ENCODE measurements at regions not wholly inside any gene's neighbourhood (a gene's known extent, or its start where the extent isn't known, plus 50 kb on each side); places are given as distances from the start of the nearest gene placed in this dataset.

DNA sequence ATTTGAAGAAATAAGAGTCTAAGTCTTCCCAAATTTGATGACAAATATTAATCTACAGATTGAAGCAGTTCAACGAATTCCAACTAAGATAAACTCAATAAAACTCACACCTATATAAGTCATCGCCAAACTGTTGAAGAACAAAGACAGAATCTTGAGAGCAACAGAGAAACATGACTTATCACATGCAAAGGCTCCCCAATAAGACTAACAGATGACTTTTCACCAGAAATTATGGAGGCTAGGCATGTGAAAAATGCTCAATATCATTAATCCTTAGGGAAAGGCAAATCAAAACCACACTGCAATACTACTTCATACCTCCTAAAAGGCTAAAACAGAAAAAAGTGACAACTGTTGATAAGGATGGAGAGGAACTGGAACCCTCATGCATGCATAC, 517.6 kb upstream of the SUCLG2 start:
- H3K4me1 ChIP-seq: no peaks in the 10 kb centered on the region

DNA sequence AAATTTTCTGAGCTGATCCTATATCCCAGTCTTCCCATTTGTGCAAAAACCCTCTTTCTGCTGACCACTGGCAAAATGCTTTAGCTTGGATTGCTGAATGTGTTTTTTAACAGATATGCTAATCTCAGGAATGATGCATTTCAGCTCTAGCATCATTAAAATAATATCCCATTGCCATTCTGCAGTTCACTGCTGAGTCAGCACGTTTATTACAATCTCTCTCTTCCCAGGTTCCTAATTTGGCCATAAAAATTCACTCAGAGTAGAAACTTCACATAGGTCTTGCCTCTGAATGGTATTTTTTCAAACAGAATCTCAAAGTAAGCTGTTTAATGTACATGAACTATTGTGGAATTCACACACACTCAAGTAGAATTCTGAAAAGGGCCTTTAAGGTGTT, 509.6 kb upstream of the SUCLG2 start:
- Histone ChIP-seq H3K4me2 (no peak overlapping the region), H3K4me3 (no peak overlapping the region), H3K9me3 (no peaks in the 10 kb centered on the region), H3K4me1 (no peaks in the 10 kb centered on the region), H3K27ac (no peak overlapping the region)
- no peak for FAIRE-seq
- ATAC-seq: no peak
- CTCF ChIA-PET: no interaction called here
- DNase-seq (ENCODE audit: low read depth in 1 of 2, low spot score in 1 of 2): no peak
- POLR2A ChIA-PET: no interaction called here
- WGBS (ENCODE audit: missing lambda C conversion rate): 0% methylated on average over 1 of the region's 1 CpG
- TF ChIP-seq NR3C1 (IDR thresholded peaks at IDR 0.05): no peak
- peak; percentile 81 for TF ChIP-seq MAFK (IDR thresholded peaks at IDR 0.05; ENCODE audit: partially characterized antibody)
- TF ChIP-seq POLR2AphosphoS2 (conservative IDR thresholded peaks at IDR 0.05; ENCODE audit: low read length): no peak

More for the DNA sequence above, 517.6 kb upstream of the SUCLG2 start:
- ATAC-seq: no peak
- H3K27ac ChIP-seq: no peak overlapping the region
- ChIA-PET CTCF (interaction anchor here (0.7 kb wide), 1 partner anchor 378 kb away, joined by 3 read pairs; no protein-coding TSS in a partner anchor), POLR2A (no interaction called here)
- H3K4me3 ChIP-seq: no peak overlapping the region
- H3K9me3 ChIP-seq: no peaks in the 10 kb centered on the region
- 0% methylated on average over 2 of the region's 2 CpGs for WGBS (ENCODE audit: missing lambda C conversion rate)
- no peak for DNase-seq (ENCODE audit: low read depth in 1 of 2, low spot score in 1 of 2)
- TF ChIP-seq, protein P1, sequence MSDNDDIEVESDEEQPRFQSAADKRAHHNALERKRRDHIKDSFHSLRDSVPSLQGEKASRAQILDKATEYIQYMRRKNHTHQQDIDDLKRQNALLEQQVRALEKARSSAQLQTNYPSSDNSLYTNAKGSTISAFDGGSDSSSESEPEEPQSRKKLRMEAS (IDR thresholded peaks at IDR 0.05): no peak
- TF ChIP-seq ESRRA (IDR thresholded peaks at IDR 0.05; ENCODE audit: borderline replicate concordance, low read length): no peak
- TF ChIP-seq, protein P2, sequence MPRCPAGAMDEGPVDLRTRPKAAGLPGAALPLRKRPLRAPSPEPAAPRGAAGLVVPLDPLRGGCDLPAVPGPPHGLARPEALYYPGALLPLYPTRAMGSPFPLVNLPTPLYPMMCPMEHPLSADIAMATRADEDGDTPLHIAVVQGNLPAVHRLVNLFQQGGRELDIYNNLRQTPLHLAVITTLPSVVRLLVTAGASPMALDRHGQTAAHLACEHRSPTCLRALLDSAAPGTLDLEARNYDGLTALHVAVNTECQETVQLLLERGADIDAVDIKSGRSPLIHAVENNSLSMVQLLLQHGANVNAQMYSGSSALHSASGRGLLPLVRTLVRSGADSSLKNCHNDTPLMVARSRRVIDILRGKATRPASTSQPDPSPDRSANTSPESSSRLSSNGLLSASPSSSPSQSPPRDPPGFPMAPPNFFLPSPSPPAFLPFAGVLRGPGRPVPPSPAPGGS (IDR thresholded peaks at IDR 0.05): no peak
- TF ChIP-seq KDM1A (IDR thresholded peaks at IDR 0.05; ENCODE audit: low read depth): no peak
- TF ChIP-seq POLR2A (IDR thresholded peaks at IDR 0.05; ENCODE audit: low read length): no peak
- TF ChIP-seq HOXB5 (CRISPR knock-in tag; IDR thresholded peaks at IDR 0.05): no peak
- TF ChIP-seq, protein P3, sequence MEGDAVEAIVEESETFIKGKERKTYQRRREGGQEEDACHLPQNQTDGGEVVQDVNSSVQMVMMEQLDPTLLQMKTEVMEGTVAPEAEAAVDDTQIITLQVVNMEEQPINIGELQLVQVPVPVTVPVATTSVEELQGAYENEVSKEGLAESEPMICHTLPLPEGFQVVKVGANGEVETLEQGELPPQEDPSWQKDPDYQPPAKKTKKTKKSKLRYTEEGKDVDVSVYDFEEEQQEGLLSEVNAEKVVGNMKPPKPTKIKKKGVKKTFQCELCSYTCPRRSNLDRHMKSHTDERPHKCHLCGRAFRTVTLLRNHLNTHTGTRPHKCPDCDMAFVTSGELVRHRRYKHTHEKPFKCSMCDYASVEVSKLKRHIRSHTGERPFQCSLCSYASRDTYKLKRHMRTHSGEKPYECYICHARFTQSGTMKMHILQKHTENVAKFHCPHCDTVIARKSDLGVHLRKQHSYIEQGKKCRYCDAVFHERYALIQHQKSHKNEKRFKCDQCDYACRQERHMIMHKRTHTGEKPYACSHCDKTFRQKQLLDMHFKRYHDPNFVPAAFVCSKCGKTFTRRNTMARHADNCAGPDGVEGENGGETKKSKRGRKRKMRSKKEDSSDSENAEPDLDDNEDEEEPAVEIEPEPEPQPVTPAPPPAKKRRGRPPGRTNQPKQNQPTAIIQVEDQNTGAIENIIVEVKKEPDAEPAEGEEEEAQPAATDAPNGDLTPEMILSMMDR (IDR thresholded peaks at IDR 0.05): no peak
- no peak for TF ChIP-seq RCOR1 (IDR thresholded peaks at IDR 0.05; ENCODE audit: low read depth, low read length)
- TF ChIP-seq MAZ (IDR thresholded peaks at IDR 0.05; ENCODE audit: borderline replicate concordance, low read depth, low read length): no peak
- no peak for TF ChIP-seq CBX2 (IDR thresholded peaks at IDR 0.05; ENCODE audit: borderline replicate concordance, low read depth)
- no peak for TF ChIP-seq TFCP2L1 (CRISPR knock-in tag; IDR thresholded peaks at IDR 0.05)
- TF ChIP-seq RNF2 (IDR thresholded peaks at IDR 0.05; ENCODE audit: borderline replicate concordance, low read depth): no peak
- no peak for TF ChIP-seq SREBF2 (IDR thresholded peaks at IDR 0.05)
- no peak for TF ChIP-seq HEYL (CRISPR knock-in tag; IDR thresholded peaks at IDR 0.05)
- no peak for TF ChIP-seq RFX5 (IDR thresholded peaks at IDR 0.05)
- TF ChIP-seq CEBPB (IDR thresholded peaks at IDR 0.05): no peak
- no peak for TF ChIP-seq HOXA7 (CRISPR knock-in tag; IDR thresholded peaks at IDR 0.05)
- no peak for TF ChIP-seq CHD4 (IDR thresholded peaks at IDR 0.05; ENCODE audit: borderline replicate concordance)
- TF ChIP-seq, protein P4, sequence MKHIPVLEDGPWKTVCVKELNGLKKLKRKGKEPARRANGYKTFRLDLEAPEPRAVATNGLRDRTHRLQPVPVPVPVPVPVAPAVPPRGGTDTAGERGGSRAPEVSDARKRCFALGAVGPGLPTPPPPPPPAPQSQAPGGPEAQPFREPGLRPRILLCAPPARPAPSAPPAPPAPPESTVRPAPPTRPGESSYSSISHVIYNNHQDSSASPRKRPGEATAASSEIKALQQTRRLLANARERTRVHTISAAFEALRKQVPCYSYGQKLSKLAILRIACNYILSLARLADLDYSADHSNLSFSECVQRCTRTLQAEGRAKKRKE (CRISPR knock-in tag; IDR thresholded peaks at IDR 0.05; ENCODE audit: low read depth): no peak
- TF ChIP-seq, protein P5, sequence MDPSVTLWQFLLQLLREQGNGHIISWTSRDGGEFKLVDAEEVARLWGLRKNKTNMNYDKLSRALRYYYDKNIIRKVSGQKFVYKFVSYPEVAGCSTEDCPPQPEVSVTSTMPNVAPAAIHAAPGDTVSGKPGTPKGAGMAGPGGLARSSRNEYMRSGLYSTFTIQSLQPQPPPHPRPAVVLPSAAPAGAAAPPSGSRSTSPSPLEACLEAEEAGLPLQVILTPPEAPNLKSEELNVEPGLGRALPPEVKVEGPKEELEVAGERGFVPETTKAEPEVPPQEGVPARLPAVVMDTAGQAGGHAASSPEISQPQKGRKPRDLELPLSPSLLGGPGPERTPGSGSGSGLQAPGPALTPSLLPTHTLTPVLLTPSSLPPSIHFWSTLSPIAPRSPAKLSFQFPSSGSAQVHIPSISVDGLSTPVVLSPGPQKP (IDR thresholded peaks at IDR 0.05; ENCODE audit: low read depth, low read length): no peak
- H3K4me2 ChIP-seq: no peak overlapping the region
- FAIRE-seq: no peak

Measured in A549 (cell line).